OCI-LY1 (cell line): ENCODE measurements at regions not wholly inside any gene's neighbourhood (a gene's known extent, or its start where the extent isn't known, plus 50 kb on each side); places are given as distances from the start of the nearest gene placed in this dataset.

Source experiments
- H2AFZ ChIP-seq: fragments of 200-600 bp; sonication (generic), shearing (Covaris generic); 2 replicates; pipeline ENCODE4 v1.6.0; 2014; ENCODE audit warnings: antibody characterized with exemption, mild to moderate bottlenecking, low read length
- H3F3A ChIP-seq: fragments of 200-600 bp; sonication (generic), shearing (Covaris generic); 2 replicates; pipeline ENCODE4 v1.6.0; 2014; ENCODE audit warnings: mild to moderate bottlenecking, antibody characterized with exemption, low read length, moderate library complexity; ENCODE audit not compliant: insufficient read depth
- H3K27ac ChIP-seq: fragments of 200-600 bp; sonication (generic); 2 replicates; pipeline ENCODE4 v1.5.1; 2014; ENCODE audit warnings: low read length, mixed run types, mild to moderate bottlenecking, low read depth; ENCODE audit not compliant: poor library complexity, severe bottlenecking
- H3K27me3 ChIP-seq: fragments of 200-600 bp; sonication (generic); 2 replicates; pipeline ENCODE4 v1.6.0; 2014; ENCODE audit warnings: antibody characterized with exemption, mild to moderate bottlenecking, low read length, moderate library complexity; ENCODE audit not compliant: insufficient read depth
- H3K36me3 ChIP-seq: fragments of 200-600 bp; sonication (generic); 2 replicates; pipeline ENCODE4 v1.6.1; 2014; ENCODE audit warnings: mild to moderate bottlenecking, antibody characterized with exemption, low read length, moderate library complexity, mixed read lengths; ENCODE audit not compliant: insufficient read depth
- H3K4me1 ChIP-seq: fragments of 200-600 bp; sonication (generic); 2 replicates; pipeline ENCODE4 v1.5.1; 2014; ENCODE audit warnings: mild to moderate bottlenecking, low read length, moderate library complexity; ENCODE audit not compliant: insufficient read depth, severe bottlenecking
- H3K4me2 ChIP-seq: fragments of 200-600 bp; sonication (generic), shearing (Covaris generic); 2 replicates; pipeline ENCODE4 v1.6.1; 2014; ENCODE audit warnings: low read length
- H3K4me3 ChIP-seq: fragments of 200-600 bp; sonication (generic); 2 replicates; pipeline ENCODE4 v1.5.1; 2014; ENCODE audit warnings: low read length, low read depth, mild to moderate bottlenecking, mixed read lengths; ENCODE audit not compliant: poor library complexity, severe bottlenecking
- H3K79me2 ChIP-seq: fragments of 200-600 bp; shearing (Covaris generic); 2 replicates; pipeline ENCODE4 v1.6.1; 2016; ENCODE audit warnings: mixed run types, low read length, mixed read lengths; ENCODE audit not compliant: insufficient read depth
- H3K9ac ChIP-seq: fragments of 200-600 bp; sonication (generic), shearing (Covaris generic); 2 replicates; pipeline ENCODE4 v1.6.1; 2014; ENCODE audit warnings: mild to moderate bottlenecking, low read length, mixed read lengths
- H3K9me2 ChIP-seq: fragments of 200-600 bp; sonication (generic), shearing (Covaris generic); 2 replicates; pipeline ENCODE4 v1.6.1; 2014; ENCODE audit warnings: low read depth, mild to moderate bottlenecking, low read length, mixed read lengths
- H3K9me3 ChIP-seq: fragments of 200-600 bp; shearing (Covaris generic); 2 replicates; pipeline ENCODE4 v1.6.1; 2014; ENCODE audit warnings: low read length, mixed read lengths
- H4K20me1 ChIP-seq: fragments of 200-600 bp; sonication (generic), shearing (Covaris generic); 2 replicates; pipeline ENCODE4 v1.6.0; 2016; ENCODE audit warnings: mild to moderate bottlenecking, low read length; ENCODE audit not compliant: insufficient read depth
- CTCF ChIP-seq: fragments of 200-600 bp; sonication (generic), shearing (Covaris generic); IDR thresholded peaks from 2 replicates; pipeline ENCODE4 v1.5.1; 2017; ENCODE audit warnings: mild to moderate bottlenecking, antibody characterized with exemption, low read length, moderate library complexity, mixed read lengths
- EZH2 ChIP-seq: fragments of 200-600 bp; sonication (generic), shearing (Covaris generic); IDR thresholded peaks from 2 replicates; pipeline ENCODE4 v1.8.0; 2017; ENCODE audit warnings: borderline replicate concordance, mixed run types, mild to moderate bottlenecking, antibody characterized with exemption, low read length, moderate library complexity, mixed read lengths

- Histone ChIP-seq H3K36me3 (no peaks in the 10 kb centered on the region), H2AFZ (no peak overlapping the region), H3K4me1 (no peaks in the 10 kb centered on the region), H3K9ac (no peak overlapping the region), H3K27ac (no peak overlapping the region), H4K20me1 (no peaks in the 10 kb centered on the region), H3K9me2 (no peaks in the 10 kb centered on the region), H3F3A (no peaks in the 10 kb centered on the region), H3K4me2 (no peak overlapping the region), H3K27me3 (no peaks in the 10 kb centered on the region), H3K9me3 (no peaks in the 10 kb centered on the region), H3K4me3 (no peak overlapping the region), H3K79me2 (no peaks in the 10 kb centered on the region)
- no peak for TF ChIP-seq CTCF
- no peak for TF ChIP-seq EZH2
These were observed 284.0 kb upstream of the RAB6C start for GRCh38 chr2:129695496-129695895.

- Histone ChIP-seq H3K36me3 (no peaks in the 10 kb centered on the region), H3K9me2 (no peaks in the 10 kb centered on the region), H3K79me2 (no peaks in the 10 kb centered on the region), H3K9ac (no peak overlapping the region), H3K27me3 (no peaks in the 10 kb centered on the region), H3K4me3 (no peak overlapping the region), H3K4me2 (no peak overlapping the region), H3K27ac (no peak overlapping the region), H2AFZ (no peak overlapping the region), H3K4me1 (no peaks in the 10 kb centered on the region), H4K20me1 (no peaks in the 10 kb centered on the region), H3F3A (no peaks in the 10 kb centered on the region), H3K9me3 (no peaks in the 10 kb centered on the region)
- TF ChIP-seq EZH2, result no peak
- TF ChIP-seq CTCF, result no peak
These were observed 280.9 kb upstream of the RAB6C start for GRCh38 chr2:129698593-129698992.

GRCh38 chr2:129699781-129700573 is 279.5 kb upstream of the RAB6C start:
- no peaks in the 10 kb centered on the region for H3K79me2 ChIP-seq
- H3K4me3 ChIP-seq, result no peak overlapping the region
- no peaks in the 10 kb centered on the region for H3K27me3 ChIP-seq
- H3K9ac ChIP-seq, result no peak overlapping the region
- H3K9me3 ChIP-seq, result no peaks in the 10 kb centered on the region
- H3F3A ChIP-seq, result no peaks in the 10 kb centered on the region
- H4K20me1 ChIP-seq, result no peaks in the 10 kb centered on the region
- TF ChIP-seq CTCF (no peak), EZH2 (no peak)
- no peak overlapping the region for H3K27ac ChIP-seq
- no peaks in the 10 kb centered on the region for H3K4me1 ChIP-seq
- H2AFZ ChIP-seq, result no peak overlapping the region
- no peak overlapping the region for H3K4me2 ChIP-seq
- no peaks in the 10 kb centered on the region for H3K36me3 ChIP-seq
- no peaks in the 10 kb centered on the region for H3K9me2 ChIP-seq
